Peyer's patch (tissue), 4 donors: ENCODE measurements at regions not wholly inside any gene's neighbourhood (a gene's known extent, or its start where the extent isn't known, plus 50 kb on each side); places are given as distances from the start of the nearest gene placed in this dataset.

Experiments
- DNase-seq, 3 donors: peaks; one replicate each; pipeline ENCODE4 v3.0.0-alpha.2; 2017 to 2019
- H3K27ac ChIP-seq, 4 donors: fragments of 200-600 bp; sonication (generic); one replicate each; pipeline ENCODE4 v1.5.1; 2016 to 2019
- H3K27me3 ChIP-seq, 2 donors: fragments of 200-600 bp; sonication (generic); one replicate each; pipeline ENCODE4 v1.5.1; 2019
- H3K36me3 ChIP-seq, 3 donors: fragments of 200-600 bp; sonication (generic); one replicate each; pipeline ENCODE4 v1.5.1; 2016 to 2019
- H3K4me1 ChIP-seq, 4 donors: fragments of 200-600 bp; sonication (generic); one replicate each; pipeline ENCODE4 v1.5.1; 2016 to 2019
- H3K4me3 ChIP-seq, 4 donors: fragments of 200-600 bp; sonication (generic); 1 replicate in 3 of 4; 2 replicates in 1 of 4; pipeline ENCODE4 v1.5.1; 2016 to 2019; ENCODE audit warnings: mild to moderate bottlenecking in 1 of 4
- H3K9me3 ChIP-seq, 4 donors: fragments of 200-600 bp; sonication (generic); one replicate each; pipeline ENCODE4 v1.5.1; 2016 to 2019; ENCODE audit warnings: mild to moderate bottlenecking in 1 of 4
- POLR2A ChIP-seq, 2 donors: fragments of 450-650 bp; IDR thresholded peaks; one replicate each; pipeline ENCODE4 v1.5.1; 2017; ENCODE audit warnings: antibody characterized with exemption in 2 of 2, mild to moderate bottlenecking in 2 of 2, moderate library complexity in 2 of 2
- TF ChIP-seq, protein P1 (sequence below), 6 experiments: fragments of 450-650 bp in 4 of 6; fragments of 200-600 bp in 2 of 6; sonication (generic) in 1 of 6; IDR thresholded peaks; one replicate each; pipeline ENCODE4 v1.5.1; 2017 to 2019; ENCODE audit warnings: antibody characterized with exemption in 6 of 6, mild to moderate bottlenecking in 3 of 6, moderate library complexity in 1 of 6

DNA sequence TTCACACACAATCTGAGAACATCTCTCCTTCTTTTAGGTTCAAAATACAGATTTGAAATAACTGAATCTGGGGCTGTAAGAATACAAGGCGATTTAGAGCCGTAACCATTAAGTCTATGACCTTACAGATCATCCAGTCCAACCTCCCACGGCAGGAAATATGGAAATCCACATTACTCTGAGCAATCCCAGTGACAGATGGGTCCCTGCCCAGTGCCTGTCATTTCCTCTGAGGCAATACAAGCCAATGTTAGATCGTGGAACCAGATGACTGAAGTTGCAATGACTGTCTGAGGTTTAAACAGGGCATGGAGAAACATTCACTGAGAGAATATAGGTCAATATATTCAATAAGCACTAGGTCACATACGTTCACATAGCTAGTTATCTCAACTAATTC is 77.4 kb upstream of the OR5AK2 start:
- no peak for TF ChIP-seq POLR2A (IDR thresholded peaks at IDR 0.05)
- TF ChIP-seq, protein P1, sequence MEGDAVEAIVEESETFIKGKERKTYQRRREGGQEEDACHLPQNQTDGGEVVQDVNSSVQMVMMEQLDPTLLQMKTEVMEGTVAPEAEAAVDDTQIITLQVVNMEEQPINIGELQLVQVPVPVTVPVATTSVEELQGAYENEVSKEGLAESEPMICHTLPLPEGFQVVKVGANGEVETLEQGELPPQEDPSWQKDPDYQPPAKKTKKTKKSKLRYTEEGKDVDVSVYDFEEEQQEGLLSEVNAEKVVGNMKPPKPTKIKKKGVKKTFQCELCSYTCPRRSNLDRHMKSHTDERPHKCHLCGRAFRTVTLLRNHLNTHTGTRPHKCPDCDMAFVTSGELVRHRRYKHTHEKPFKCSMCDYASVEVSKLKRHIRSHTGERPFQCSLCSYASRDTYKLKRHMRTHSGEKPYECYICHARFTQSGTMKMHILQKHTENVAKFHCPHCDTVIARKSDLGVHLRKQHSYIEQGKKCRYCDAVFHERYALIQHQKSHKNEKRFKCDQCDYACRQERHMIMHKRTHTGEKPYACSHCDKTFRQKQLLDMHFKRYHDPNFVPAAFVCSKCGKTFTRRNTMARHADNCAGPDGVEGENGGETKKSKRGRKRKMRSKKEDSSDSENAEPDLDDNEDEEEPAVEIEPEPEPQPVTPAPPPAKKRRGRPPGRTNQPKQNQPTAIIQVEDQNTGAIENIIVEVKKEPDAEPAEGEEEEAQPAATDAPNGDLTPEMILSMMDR (IDR thresholded peaks at IDR 0.05): no peak
- DNase-seq: no peak
- H3K27ac ChIP-seq: no peak overlapping the region
- H3K36me3 ChIP-seq: no peaks in the 10 kb centered on the region
- H3K4me3 ChIP-seq: no peak overlapping the region
- no peaks in the 10 kb centered on the region for H3K27me3 ChIP-seq
- H3K9me3 ChIP-seq: no peaks in the 10 kb centered on the region
- H3K4me1 ChIP-seq: no peaks in the 10 kb centered on the region

DNA sequence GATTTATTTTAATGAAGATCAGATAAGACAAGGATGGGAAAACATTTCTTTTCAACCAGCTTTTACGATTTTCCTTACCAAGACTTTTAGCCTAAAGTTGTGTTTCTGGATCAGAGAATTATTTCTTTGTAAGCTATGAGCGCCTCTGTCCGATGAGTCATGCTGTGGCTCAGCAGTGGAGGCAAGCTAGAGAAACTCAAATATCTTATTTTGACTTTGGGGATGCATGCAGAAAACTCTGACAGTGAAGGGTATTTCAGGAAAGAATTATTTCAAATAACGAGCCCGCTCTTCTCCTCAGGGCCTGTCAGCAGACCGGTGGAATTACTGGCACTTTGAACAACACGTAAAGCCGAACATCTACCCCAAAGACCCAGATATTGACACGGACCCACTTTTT is 77.9 kb upstream of the OR5AK2 start:
- Histone ChIP-seq H3K36me3 (no peaks in the 10 kb centered on the region), H3K4me3 (no peak overlapping the region), H3K27ac (no peak overlapping the region), H3K9me3 (no peaks in the 10 kb centered on the region), H3K27me3 (no peaks in the 10 kb centered on the region), H3K4me1 (no peaks in the 10 kb centered on the region)
- no peak for DNase-seq
- TF ChIP-seq POLR2A (IDR thresholded peaks at IDR 0.05): no peak
- TF ChIP-seq, protein P1 (IDR thresholded peaks at IDR 0.05): no peak

DNA sequence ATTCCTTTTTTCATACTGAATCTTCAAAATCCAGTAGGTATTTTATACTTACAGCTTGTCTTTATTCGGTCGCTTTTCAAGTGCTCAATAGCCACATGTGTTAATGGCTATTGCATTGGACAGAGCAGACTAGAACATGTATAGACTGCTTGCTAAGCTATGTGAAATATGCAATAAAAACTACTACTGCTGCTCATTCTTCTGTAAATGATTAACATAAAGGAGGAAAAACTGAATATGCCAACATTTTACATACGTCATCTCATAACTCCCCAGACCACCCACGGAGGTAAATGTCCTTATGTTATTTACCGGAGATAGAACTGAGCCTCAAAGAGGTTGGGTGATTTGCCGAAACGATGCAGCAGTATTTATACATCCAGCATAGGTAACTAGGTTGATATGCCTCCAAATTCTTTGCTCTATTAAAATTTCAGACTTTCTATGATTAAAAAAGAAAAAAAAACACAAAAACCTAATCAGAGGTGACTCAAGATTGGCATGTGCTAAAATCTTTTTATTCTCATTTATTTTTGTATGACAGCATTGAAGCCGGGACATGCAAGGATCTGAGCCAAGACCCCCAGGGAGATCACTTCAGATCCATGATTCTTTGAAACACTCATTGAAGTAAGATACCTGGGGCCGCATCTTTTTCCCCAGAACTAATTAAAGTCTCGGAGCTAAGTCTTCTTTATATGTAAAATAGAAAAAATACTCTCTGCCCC is 78.5 kb upstream of the OR5AK2 start:
- H3K36me3 ChIP-seq: no peaks in the 10 kb centered on the region
- no peaks in the 10 kb centered on the region for H3K9me3 ChIP-seq
- H3K4me1 ChIP-seq: no peaks in the 10 kb centered on the region
- no peak for DNase-seq
- H3K27me3 ChIP-seq: no peaks in the 10 kb centered on the region
- TF ChIP-seq, protein P1 (IDR thresholded peaks at IDR 0.05): no peak
- H3K4me3 ChIP-seq: no peak overlapping the region
- no peak overlapping the region for H3K27ac ChIP-seq

DNA sequence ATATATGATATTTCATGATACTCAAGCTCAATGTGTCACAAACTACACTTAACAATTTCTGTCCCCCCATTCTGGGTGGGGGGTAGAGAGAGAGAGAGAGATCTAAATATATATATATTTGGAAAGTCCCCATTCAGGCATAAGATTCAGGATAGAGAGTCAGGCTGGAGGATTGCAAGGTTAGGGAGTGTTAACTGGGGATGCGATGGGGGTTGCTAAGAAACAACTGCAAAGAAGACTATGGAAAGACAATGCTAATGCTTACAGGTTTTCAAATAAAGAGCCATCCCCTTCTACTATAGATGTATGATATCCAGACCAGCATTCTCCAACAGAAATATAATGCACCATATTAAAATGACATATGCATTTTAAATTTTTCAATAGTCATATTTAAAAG is 79.2 kb upstream of the OR5AK2 start:
- no peaks in the 10 kb centered on the region for H3K27me3 ChIP-seq
- no peaks in the 10 kb centered on the region for H3K4me1 ChIP-seq
- no peaks in the 10 kb centered on the region for H3K36me3 ChIP-seq
- no peak overlapping the region for H3K4me3 ChIP-seq
- no peak for DNase-seq
- TF ChIP-seq POLR2A (IDR thresholded peaks at IDR 0.05): no peak
- TF ChIP-seq, protein P1 (IDR thresholded peaks at IDR 0.05): no peak
- no peak overlapping the region for H3K27ac ChIP-seq
- H3K9me3 ChIP-seq: no peaks in the 10 kb centered on the region

DNA sequence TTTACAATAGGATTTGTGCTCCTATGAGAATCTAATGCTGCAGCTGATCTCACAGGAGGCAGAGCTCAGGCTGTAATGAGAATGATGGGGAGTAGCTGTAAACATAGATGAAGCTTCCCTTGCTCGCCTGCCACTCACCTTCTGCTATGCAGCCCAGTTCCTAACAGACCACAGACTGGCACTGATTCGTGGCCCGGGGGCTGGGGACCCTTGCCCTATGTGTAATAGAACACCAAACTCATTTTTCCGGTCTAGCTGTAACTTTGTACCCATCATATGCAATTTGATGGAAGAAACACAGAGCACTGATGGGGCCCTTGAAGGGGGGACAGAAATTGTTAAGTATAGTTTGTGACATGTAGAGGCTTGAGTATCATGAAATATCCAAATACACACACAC is 79.6 kb upstream of the OR5AK2 start:
- DNase-seq: no peak
- no peak overlapping the region for H3K27ac ChIP-seq
- no peaks in the 10 kb centered on the region for H3K9me3 ChIP-seq
- TF ChIP-seq POLR2A (IDR thresholded peaks at IDR 0.05): no peak
- H3K27me3 ChIP-seq: no peaks in the 10 kb centered on the region
- H3K4me1 ChIP-seq: no peaks in the 10 kb centered on the region
- H3K36me3 ChIP-seq: no peaks in the 10 kb centered on the region
- no peak overlapping the region for H3K4me3 ChIP-seq

DNA sequence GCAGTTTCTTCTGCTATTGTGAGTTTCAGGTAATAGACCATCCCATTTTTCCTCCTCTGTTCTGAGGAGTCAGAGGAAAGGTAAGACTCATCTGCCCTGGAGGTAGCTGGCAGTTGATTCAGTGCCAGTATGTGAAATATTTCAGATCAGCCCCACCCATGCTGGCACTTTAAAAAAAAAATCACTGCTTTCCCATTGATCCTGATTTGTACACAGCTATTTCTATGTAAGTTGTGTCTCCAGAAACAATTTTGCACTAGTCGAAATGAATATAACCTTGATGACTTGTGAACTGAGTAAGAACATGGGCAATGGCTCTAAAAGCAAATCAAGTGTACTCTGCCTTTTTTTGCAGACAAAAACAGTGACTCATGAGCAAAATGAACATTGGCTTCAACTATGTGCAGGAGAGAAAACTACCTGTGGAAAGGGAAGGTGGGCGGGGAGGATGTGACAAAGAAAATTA is 82.0 kb upstream of the OR5AK2 start:
- no peaks in the 10 kb centered on the region for H3K4me1 ChIP-seq
- H3K27ac ChIP-seq: no peak overlapping the region
- no peak for TF ChIP-seq POLR2A (IDR thresholded peaks at IDR 0.05)
- TF ChIP-seq, protein P1 (IDR thresholded peaks at IDR 0.05): no peak
- no peaks in the 10 kb centered on the region for H3K9me3 ChIP-seq
- H3K4me3 ChIP-seq: no peak overlapping the region
- H3K36me3 ChIP-seq: no peaks in the 10 kb centered on the region
- DNase-seq: no peak
- H3K27me3 ChIP-seq: no peaks in the 10 kb centered on the region
